ENCODE measurements at regions not wholly inside any gene's neighbourhood (a gene's known extent, or its start where the extent isn't known, plus 50 kb on each side); places are given as distances from the start of the nearest gene placed in this dataset.

GRCh38 chr18:51399491-51400122 is 202.1 kb upstream of the MEX3C start:
- no peak for DNase-seq (ENCODE audit: low spot score)

GRCh38 chr18:51400721-51401120 is 203.2 kb upstream of the MEX3C start:
- no peak for DNase-seq (ENCODE audit: low spot score)

- no peak for DNase-seq (ENCODE audit: low spot score)
These were observed 204.4 kb upstream of the MEX3C start for GRCh38 chr18:51401912-51402311.

GRCh38 chr18:51404620-51405019 is 207.1 kb upstream of the MEX3C start:
- DNase-seq (ENCODE audit: low spot score): no peak

GRCh38 chr18:51405683-51406477 is 208.4 kb upstream of the MEX3C start:
- DNase-seq (ENCODE audit: low spot score): no peak

GRCh38 chr18:51417643-51418483 is 220.4 kb upstream of the MEX3C start:
- no peak for DNase-seq (ENCODE audit: low spot score)

GRCh38 chr18:51425475-51425874 is 228.0 kb upstream of the MEX3C start:
- DNase-seq (ENCODE audit: low spot score): no peak

GRCh38 chr18:51425889-51426288 is 228.4 kb upstream of the MEX3C start:
- DNase-seq (ENCODE audit: low spot score): peak; percentile 45

GRCh38 chr18:51426996-51427395 is 229.5 kb upstream of the MEX3C start:
- DNase-seq (ENCODE audit: low spot score): no peak

GRCh38 chr18:51429644-51430043 is 232.2 kb upstream of the MEX3C start:
- no peak for DNase-seq (ENCODE audit: low spot score)

- no peak for DNase-seq (ENCODE audit: low spot score)
These were observed 233.1 kb upstream of the MEX3C start for GRCh38 chr18:51430538-51430937.

- DNase-seq (ENCODE audit: low spot score): no peak
These were observed 235.8 kb upstream of the MEX3C start for GRCh38 chr18:51433296-51433695.

GRCh38 chr18:51433881-51434280 is 236.4 kb upstream of the MEX3C start:
- DNase-seq (ENCODE audit: low spot score): no peak

- peak; percentile 19 for DNase-seq (ENCODE audit: low spot score)
These were observed 240.1 kb upstream of the MEX3C start for GRCh38 chr18:51437280-51438271.

- DNase-seq (ENCODE audit: low spot score): no peak
These were observed 241.4 kb upstream of the MEX3C start for GRCh38 chr18:51438797-51439350.

- no peak for DNase-seq (ENCODE audit: low spot score)
These were observed 244.5 kb upstream of the MEX3C start for GRCh38 chr18:51442012-51442411.

GRCh38 chr18:51446571-51447210 is 249.2 kb upstream of the MEX3C start:
- DNase-seq (ENCODE audit: low spot score): no peak

- DNase-seq (ENCODE audit: low spot score): no peak
These were observed 250.2 kb upstream of the MEX3C start for GRCh38 chr18:51447351-51448342.

GRCh38 chr18:51448949-51449348 is 251.5 kb upstream of the MEX3C start:
- DNase-seq (ENCODE audit: low spot score): no peak

All from mucosa of gallbladder (tissue), 1 donor.